Activated CD4-positive, alpha-beta T cell treated with anti-CD3 and anti-CD28 coated beads for 48 hours (primary cell): ENCODE measurements at regions not wholly inside any gene's neighbourhood (a gene's known extent, or its start where the extent isn't known, plus 50 kb on each side); places are given as distances from the start of the nearest gene placed in this dataset.

Source experiments
- DNase-seq: peaks from one replicate; pipeline ENCODE4 v3.0.0-alpha.2; 2020

DNA sequence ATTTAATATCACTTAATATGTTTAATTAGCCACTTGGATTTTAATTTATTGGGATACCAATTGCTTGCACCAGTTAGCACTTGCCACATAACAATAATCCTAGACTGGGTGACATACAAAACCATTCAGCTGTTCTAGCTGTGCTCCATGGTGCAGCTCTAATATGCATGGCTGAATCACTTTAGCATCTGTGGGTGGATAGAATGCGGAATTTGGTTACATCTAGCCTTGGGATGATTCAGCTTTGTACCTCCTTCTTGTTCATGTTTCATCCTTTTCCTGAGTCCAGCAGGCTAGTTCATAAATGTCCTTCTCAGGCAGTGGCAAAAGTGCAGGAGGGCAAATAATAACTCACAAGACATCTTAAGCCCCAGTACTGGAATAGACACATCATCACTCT is 1263.0 kb downstream of the LRFN5 start:
- no peak for DNase-seq

DNA sequence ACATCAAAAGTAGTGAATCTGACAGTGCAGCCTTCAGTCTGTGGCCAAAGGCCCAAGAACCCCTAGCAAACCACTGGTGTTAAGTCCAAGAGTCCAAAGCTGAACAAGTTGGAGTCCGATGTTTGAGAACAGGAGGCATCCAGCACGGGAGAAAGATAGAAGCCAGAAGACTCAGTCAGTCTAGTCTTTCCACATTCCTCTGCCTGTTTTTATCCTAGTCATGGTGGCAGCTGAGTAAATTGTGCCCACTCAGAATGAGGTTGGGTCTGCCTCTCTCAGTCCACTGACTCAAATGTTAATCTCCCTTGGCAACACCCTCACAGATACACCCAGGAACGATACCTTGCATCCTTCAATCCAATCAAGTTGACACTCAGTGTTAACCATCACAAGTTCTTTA is 1255.4 kb downstream of the LRFN5 start:
- DNase-seq = no peak

DNA sequence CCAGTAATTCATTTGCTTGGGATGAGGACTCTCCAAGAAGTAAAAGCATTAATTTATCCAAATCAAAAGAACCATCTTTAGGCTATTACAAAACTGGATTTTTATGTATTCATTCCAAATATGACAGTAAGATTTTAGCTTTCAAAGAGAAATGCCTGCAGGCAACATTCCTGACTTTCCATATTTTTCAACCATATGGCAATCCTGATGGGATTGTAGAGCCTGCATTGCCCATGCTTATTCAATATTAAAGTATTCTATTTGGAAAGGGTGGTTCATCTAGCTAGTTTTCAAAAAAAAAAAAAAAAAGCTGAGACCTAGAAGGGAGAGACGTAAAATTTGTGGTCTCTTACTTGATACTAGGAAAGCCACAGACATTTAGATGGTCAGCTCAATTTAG is 1253.7 kb downstream of the LRFN5 start:
- DNase-seq = no peak

DNA sequence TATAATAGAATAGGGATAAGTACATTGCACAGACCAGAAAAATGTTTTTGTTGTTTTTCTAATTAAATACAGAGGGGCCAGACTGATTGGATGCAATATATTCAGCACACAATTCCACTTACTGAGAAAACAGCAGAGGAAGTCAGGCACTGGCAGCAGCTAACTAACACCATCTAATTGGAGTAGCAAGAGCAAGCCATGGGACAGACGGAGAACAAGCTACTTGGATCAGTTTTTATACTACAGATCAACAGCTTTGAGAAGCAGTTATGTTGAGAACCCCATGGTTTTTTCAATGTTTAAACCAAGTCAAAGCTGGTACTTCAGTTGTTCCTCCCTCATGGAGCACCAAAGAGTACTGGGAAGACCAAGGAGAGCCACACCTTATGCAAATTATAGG is 1249.4 kb downstream of the LRFN5 start:
- no peak for DNase-seq

DNA sequence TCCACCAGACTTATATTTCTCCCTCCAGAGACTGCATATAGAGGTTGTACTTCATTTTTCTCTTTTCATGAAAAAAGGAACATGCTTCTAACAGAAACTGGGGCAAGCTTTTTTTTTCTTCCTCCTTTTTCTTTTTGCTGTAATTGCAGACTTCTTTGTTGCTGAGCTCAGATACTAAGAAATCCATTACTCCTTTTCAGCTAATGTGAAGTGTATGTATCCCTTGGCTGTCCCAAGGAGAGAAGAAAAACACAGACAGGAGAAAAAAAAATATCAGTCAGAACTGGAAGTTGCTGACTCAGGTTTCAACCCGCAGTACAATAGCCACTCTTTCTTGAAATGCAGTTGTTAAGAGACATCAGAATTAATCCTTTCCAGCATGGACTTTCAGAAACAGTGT is 1248.4 kb downstream of the LRFN5 start:
- no peak for DNase-seq

DNA sequence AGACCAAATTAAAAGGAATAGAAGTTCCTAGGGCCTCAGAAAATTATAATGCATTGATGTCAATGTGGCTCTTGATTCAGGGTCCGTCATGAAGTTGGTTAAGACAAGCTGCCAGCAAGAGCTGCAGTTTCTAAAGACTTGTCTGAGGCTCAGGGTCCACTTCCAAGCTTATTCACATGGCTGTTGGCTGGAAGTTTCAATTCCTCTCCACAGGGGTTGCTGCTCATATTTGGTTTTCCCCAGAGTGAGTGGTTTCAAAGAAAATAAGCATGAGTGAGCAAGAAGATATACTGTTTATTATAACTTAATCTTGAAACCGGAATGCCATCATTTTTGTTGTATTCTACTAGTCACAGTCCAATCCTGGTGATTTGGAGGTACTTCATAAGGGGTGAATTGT is 1247.4 kb downstream of the LRFN5 start:
- DNase-seq = no peak

DNA sequence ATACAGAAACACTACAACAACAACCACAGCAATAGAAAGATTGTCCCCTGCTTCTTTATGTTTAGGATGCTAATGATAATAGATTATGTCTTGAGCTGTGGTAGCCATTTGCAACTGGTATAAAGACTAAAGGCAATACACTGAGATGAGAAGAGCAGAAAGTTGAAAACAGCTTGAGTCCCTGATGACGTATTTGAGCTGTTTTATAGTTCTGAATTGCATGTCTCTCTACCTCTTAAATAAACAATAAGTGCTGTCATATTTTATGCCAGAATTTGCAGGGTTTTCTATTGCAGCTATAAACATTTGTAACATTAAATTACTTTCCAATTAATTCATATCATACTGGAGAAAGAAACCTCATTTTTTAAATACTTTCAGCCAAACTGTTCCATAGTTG is 1242.0 kb downstream of the LRFN5 start:
- no peak for DNase-seq

DNA sequence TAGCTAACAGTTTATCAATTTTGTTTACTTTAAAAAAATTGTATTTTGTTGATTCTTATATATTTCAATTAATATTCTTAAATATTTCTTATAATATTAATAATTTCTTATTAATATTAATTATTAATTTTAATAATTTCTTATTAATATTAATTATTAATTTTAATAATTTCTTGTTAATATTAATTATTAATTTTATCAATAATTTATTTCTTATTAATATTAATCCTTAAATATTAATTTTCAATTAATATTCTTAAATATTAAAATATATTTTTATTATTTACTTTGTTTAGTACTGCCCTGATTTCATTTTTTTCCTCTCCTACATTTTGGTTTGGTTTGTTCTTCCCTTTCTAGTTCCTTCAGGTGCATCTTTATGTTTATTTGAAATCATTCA is 1208.1 kb downstream of the LRFN5 start:
- DNase-seq = no peak

DNA sequence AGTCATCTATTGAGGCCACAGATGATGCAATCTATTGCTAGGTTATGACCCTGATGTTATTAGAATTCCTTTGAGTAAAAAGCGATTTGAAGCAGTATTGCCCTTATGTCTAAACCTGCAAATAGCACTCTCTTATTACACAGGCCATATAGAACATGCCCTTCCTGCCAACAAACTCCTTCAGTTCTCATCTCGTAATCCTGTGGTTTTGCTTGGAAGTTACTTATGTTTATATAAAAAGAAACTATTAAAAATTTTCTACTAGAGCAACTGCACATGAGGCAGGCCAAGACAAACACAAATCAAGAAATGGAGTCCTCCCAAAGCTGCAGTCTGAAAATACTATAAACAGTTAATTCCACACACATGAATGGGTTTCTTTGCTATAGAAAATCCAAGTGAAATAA is 1200.2 kb downstream of the LRFN5 start:
- no peak for DNase-seq

DNA sequence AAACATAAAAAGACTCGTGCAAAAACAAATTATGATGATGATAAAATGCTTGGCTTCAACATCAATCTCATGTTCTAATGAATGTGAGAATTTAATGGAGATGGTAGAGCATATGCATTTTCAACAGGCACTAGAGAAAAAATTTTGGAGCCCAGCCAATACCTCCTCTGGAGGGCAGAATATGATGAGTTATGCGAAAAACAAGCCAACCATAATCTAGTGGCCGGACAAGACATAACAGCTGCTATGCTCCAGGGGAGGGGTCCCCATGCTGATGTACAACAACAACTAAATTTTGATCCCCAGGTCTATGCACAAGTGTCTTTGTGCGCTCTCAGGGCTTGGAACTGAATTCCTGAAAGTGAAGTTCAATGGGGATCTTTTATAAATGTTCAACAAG is 1197.5 kb downstream of the LRFN5 start:
- no peak for DNase-seq

DNA sequence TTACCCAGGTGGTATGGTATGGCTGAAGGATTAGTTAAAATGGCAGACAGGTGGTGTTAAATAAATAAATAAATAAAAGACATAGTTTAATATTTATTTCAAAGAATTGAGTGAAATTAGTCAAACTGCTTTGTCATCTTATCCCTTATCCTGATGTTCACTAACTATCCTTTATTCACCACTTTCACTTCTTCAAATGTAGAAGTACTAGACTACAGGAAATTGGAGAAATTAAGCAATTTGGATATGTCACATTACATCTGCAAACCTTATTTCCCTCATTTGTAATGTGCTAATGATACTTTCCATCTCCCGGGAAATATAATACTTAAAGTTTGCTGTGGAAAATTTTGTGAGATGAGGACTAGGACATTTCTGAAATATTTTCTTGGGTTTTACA is 1195.7 kb downstream of the LRFN5 start:
- DNase-seq = no peak

DNA sequence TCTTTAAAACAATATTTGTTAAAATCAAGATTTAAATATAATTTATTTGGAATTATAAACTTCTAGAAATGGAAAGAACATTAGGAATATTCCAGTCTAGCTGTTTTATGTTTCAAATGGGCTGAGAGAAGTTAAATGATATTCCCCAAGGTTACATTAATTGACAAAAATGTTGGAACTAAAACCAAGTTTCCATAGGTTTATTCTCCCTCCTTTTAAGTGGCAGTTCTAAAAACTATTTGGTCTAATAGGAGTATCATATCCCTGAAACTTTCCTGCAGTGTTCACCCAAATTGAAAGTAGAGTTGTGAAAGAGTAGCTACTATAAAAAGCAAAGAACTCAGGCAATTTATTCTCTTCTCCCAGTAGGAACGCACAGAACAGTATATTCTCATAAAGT is 1185.5 kb downstream of the LRFN5 start:
- DNase-seq = no peak

DNA sequence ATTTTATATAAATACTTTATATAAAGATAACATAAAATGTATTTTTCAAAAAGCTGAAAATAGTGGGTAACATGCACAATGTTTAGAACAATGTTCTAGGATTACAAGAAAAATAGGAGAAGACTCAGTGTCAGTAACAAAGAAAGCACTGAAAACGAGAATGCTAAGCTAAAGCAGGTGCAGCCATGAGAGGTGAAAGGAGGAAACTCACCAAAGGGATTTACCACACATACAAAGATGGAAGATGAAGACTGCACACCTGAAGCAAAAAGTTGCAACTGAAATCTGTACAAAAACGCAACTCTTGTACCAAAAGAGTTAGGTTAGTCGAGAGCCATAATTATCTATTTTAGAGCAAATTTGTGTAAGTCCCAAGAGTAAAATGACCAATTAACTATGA is 1176.1 kb downstream of the LRFN5 start:
- no peak for DNase-seq

DNA sequence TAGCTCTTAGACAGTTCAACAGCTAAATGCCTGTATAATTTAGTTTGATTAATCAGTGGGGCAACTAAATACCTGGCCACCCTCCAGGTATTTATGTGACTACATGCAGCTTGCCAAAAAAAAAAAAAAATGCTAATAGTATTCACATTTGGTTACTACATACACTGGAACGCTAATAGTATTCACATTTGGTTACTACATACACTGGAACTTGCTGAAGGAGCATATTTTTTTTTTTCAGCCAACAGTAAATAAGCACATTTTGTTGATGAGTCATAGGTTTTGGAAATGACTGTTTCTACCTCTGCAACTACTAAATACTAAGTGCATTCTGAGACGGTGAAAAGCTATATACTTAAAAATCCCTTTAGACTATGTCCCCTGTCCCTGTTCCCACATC is 1172.3 kb downstream of the LRFN5 start:
- DNase-seq = no peak

DNA sequence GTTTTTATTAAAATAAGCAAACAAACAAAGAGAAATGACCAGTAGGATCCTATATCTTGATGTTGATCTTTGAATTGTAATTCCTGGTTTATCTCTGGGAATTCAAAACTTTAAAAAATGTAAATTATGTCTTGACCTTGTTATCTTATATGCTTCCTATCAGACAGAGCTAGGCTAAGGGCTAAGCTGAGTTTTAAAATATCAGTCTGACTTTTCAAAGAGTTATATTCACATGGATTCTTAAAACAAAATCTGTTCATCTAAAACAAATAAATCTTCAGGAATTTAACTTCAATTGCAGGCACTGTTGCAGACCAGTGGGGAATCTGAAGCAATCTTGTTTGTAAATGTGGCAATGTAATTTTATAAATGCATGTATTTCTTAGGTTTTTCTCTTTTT is 1144.1 kb downstream of the LRFN5 start:
- no peak for DNase-seq

DNA sequence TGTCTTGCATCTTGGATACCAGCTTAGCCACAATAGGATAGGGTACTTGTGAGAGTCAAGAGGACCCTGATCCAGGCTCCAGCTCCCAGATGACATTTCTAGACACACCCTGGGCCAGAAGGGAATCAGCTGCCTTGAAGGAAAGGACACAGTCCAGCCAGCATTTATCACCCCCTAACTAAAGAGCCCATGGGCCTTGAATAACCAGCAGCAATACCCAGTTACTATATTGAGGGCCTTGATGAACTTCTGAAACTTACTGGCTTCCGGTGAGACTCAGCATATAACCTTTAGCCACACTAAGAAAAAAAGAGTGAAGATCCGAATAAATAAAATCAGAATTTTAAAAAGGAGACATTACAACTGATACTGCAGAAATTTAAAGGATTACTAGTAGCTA is 1135.4 kb downstream of the LRFN5 start:
- no peak for DNase-seq

DNA sequence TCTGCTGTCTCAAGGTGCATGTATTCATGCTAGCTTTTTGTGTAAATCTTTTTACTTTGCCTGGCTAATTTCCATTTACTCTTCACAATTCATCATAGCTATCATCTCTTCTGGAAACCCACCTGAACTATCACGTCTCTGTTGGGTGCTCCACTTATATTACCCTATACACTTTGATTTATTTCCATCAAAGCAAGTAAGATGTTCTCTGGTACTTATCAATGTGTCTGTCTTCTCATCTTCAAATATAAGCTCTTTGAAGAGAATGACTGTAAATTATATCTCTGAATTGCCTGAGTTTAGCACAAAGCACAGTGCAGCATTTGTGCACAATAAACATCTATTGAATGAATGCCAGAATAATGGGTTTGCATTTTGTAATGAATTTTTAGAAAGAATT is 1129.7 kb downstream of the LRFN5 start:
- no peak for DNase-seq

DNA sequence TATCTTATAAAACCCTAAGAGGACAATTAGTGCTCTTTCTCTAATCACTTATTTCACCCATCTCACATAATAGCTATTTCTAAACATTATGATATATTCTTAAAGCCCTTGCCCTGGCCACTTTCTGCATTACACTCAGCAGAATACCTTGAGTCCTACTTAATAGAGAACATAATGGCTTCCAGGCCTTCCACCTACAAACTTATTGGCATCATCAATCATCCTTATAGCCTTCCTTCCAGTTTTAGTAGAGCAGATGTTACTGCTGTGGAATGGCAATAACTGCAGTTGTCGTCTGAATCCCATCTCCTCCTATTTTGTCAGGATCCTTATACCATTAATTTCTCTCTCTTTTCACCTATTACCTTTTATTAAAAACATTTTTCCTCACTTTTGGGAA is 1127.4 kb downstream of the LRFN5 start:
- DNase-seq = no peak

DNA sequence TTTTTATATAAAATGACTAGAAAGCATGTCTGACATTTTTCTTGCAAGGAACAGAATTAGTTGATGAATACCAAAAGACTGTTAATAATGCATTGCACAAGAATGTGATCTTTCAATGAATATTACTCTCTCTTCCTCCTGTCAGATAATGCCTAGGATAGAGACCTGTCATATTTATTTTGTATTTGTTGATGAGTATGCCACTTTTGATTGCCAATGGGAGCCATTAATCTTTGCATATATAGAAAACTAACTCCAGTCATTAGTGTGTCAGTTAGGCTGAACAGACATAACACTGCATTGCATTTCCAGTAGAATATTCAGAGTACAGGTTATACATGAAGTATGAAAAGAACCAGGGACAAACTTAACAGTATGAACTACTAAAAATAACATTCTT is 1125.3 kb downstream of the LRFN5 start:
- DNase-seq = no peak

DNA sequence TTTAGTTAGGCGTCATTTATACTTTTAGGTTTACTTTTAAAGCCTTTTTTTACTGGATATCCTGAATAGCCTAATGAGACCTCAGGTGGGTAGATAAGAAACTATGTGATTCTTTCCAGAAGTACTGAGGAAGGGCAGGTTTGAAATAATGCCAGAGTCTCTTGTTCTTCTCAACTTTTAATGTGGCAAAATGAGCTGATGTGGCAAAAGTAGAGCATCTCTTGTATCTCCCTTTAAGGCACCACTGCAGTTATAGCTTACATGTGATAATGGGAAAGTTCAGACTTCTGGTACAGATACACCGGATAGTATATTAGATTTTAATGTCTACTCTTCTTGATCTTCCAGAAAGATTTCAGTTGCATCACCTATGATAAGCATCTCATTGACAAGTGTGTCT is 1124.8 kb downstream of the LRFN5 start:
- no peak for DNase-seq

DNA sequence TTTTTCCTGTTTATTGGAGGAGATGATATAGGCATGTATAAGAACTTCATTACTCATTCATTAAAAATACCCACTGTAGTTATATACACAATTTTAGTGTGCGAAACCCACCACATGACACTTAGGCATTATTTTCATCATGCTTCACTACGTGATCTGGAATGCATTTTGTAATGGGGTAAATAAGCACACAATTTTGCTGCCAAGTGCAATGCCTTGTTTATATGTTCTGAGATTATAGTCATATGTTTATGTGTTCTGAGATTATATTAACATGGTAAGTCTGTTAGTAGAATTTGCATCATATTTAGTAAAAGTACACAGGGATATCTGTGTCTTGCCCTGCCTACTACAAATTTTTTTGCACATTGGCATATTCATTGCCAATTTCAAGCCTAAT is 1123.0 kb downstream of the LRFN5 start:
- no peak for DNase-seq

DNA sequence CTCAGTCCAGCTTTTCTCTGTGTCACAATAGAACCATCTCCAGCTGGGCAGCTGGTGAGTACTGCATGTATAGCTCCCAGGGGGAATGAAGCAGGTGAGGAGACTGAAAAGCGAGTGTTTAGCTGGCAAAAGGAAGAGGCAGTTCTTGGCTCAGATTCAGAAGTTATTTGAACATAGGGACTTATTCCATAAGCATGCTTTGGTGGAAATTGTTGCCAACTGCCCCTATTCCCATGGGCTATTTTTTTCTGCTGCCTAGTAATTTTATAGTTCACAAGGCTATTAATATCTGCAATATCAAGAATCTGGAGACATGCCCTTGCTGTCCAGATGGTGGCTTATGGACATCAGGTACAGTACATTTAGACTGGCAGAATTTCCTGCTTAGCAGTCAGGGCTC is 1112.7 kb downstream of the LRFN5 start:
- DNase-seq = no peak

DNA sequence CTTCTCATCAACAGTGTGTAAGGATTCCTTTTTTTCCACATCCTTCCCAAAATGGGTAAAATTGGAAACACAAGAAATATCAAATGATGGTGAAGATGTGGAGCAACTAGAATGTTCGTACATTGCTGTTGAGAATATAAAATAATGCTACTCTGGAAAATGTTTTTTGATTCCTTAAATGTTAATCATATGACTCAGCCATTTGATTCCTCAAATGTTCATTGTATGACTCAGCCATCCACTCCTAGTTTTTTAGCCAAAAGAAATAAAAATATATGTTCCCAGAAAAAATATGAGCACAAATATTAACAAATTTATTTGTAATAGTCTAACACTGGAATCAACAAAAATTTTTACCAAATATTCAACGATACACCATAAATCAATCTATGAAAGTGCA is 1108.6 kb downstream of the LRFN5 start:
- no peak for DNase-seq

DNA sequence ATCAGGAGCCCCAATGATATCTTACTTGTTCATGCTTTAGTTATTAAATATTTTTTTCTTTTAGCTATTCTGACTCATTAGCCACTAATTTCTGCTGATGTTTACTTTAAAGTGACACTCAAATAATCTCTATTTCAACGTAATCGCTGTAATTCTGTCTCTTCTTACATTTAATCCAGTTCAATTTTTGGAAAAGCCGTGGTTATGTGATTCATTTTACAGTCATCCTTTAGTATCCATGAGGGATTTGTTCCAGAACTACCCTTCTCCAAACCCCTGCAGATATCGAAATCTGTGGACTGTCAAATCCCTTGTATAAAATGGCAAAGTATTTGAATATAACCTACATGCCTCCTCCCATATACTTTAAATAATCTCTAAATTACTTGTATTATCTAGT is 1103.4 kb downstream of the LRFN5 start:
- DNase-seq = no peak

DNA sequence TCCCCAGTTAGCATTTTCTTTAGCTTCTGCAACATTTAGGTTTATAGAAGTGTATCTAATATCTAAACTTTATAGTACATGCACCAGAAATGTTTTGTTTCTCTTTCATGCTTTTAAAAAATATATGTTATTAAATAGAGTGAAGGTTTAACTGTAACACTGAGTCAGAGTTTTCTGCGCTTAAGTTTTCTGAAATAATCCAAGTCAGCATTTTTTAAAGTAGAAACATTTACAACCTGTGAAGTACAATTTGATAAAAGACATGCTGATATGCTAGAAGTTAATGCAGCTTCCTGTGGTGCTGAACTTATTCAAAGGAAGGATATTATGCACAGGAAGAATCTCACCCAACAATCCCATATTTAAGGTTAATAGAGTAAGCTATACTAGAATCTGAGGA is 1096.8 kb downstream of the LRFN5 start:
- no peak for DNase-seq

DNA sequence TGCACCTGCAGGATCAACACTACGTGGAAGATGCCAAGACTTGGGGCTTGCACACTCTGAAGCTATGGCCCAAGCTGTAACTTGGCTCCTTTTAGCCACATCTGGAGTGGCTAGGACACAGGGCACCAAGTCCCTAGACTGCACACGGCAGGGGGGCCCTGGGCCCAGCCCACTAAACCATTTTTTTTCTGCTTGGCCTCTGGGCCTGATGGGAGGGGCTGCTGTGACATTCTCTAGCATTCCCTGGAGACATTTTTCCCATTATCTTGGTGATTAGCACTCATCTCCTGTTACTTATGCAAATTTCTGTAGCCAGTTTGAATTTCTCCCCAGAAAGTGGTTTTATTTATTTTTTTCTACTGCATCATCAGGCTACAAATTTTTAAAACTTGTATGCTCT is 1080.7 kb downstream of the LRFN5 start:
- no peak for DNase-seq

DNA sequence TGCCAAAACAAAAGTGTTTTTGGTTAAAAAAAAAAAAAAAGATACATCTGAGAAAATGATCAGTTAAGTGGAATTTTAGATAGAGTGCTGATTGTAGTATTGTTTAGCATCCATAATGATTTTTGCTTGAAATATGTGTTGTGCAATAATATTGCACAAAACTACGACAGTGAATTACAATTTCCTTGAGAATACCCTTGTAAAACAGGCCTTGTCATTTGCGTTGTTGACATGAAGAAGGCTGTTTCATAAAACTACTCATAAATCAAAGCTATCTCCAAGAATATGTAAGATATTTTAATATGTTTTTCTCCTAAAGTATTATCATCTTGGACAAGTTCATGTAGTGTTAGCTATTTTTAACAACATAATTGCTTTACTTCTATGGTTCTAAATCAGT is 1077.0 kb downstream of the LRFN5 start:
- no peak for DNase-seq
